PC-9 (cell line): ENCODE measurements at regions not wholly inside any gene's neighbourhood (a gene's known extent, or its start where the extent isn't known, plus 50 kb on each side); places are given as distances from the start of the nearest gene placed in this dataset.
"Not testable (repeated sequence)": the region's sequence is repeated elsewhere in the genome, so short reads cannot be mapped to it uniquely, and the experiment has no call there.

Experiments used
- CTCF ChIP-seq: fragments of 200-600 bp; sonication (generic); conservative IDR thresholded peaks from 2 replicates; pipeline ENCODE4 v1.6.1; 2017; ENCODE audit warnings: mixed run types, antibody characterized with exemption, mild to moderate bottlenecking, moderate library complexity
- EZH2 ChIP-seq: fragments of 200-600 bp; sonication (generic); IDR thresholded peaks from 2 replicates; pipeline ENCODE4 v1.8.0; 2017; ENCODE audit warnings: antibody characterized with exemption, low read depth

GRCh38 chr18:73324187-73324831, 456.5 kb upstream of the NETO1 start:
- TF ChIP-seq CTCF, EZH2: not testable (repeated sequence)
